ENCODE measurements at regions not wholly inside any gene's neighbourhood (a gene's known extent, or its start where the extent isn't known, plus 50 kb on each side); places are given as distances from the start of the nearest gene placed in this dataset.

GRCh38 chr13:73945871-73946270 is 188.3 kb downstream of the KLF12 start:
- no peaks in the 10 kb centered on the region for H3K27me3 ChIP-seq (ENCODE audit: low read length)
- H2AFZ ChIP-seq (ENCODE audit: low read length): no peak overlapping the region
- H3K4me3 ChIP-seq (ENCODE audit: low read length): no peak overlapping the region
- no peaks in the 10 kb centered on the region for H4K20me1 ChIP-seq (ENCODE audit: insufficient read depth, low read depth, low read length)
- peaks cover 83% of the 10 kb centered on the region for H3K4me1 ChIP-seq (ENCODE audit: low read length)
- H3K9me3 ChIP-seq (ENCODE audit: low read length): no peaks in the 10 kb centered on the region
- H3K9ac ChIP-seq (ENCODE audit: low read length): no peak overlapping the region
- peaks cover 14% of the 10 kb centered on the region; the same call in 1 of the 2 replicates for H3K36me3 ChIP-seq (ENCODE audit: insufficient read depth, low read length)
- no peaks in the 10 kb centered on the region for H3K9me2 ChIP-seq (replicated peaks; ENCODE audit: insufficient read depth, low read length)
- peak overlapping the region; percentile 8; the same call in 1 of the 2 replicates for H3K27ac ChIP-seq (ENCODE audit: low read length)
- H3K4me2 ChIP-seq (ENCODE audit: low read depth, low read length, poor library complexity, severe bottlenecking): no peak overlapping the region
- DNase-seq: no peak
- H3K79me2 ChIP-seq (ENCODE audit: low read length): peaks cover 92% of the 10 kb centered on the region

- no peaks in the 10 kb centered on the region for H4K20me1 ChIP-seq (ENCODE audit: insufficient read depth, low read depth, low read length)
- H3K9me2 ChIP-seq (replicated peaks; ENCODE audit: insufficient read depth, low read length): no peaks in the 10 kb centered on the region
- H3K79me2 ChIP-seq (ENCODE audit: low read length): peaks cover 92% of the 10 kb centered on the region
- no peak overlapping the region for H3K9ac ChIP-seq (ENCODE audit: low read length)
- no peak overlapping the region for H3K4me2 ChIP-seq (ENCODE audit: low read depth, low read length, poor library complexity, severe bottlenecking)
- H3K4me3 ChIP-seq (ENCODE audit: low read length): no peak overlapping the region
- H3K27ac ChIP-seq (ENCODE audit: low read length): no peak overlapping the region
- no peaks in the 10 kb centered on the region for H3K9me3 ChIP-seq (ENCODE audit: low read length)
- H2AFZ ChIP-seq (ENCODE audit: low read length): no peak overlapping the region
- DNase-seq: no peak
- peaks cover 83% of the 10 kb centered on the region for H3K4me1 ChIP-seq (ENCODE audit: low read length)
- H3K27me3 ChIP-seq (ENCODE audit: low read length): no peaks in the 10 kb centered on the region
- peaks cover 14% of the 10 kb centered on the region; the same call in 1 of the 2 replicates for H3K36me3 ChIP-seq (ENCODE audit: insufficient read depth, low read length)
These were observed 188.8 kb downstream of the KLF12 start for GRCh38 chr13:73945382-73945781.

- peak overlapping the region; percentile 6; the same call in 1 of the 2 replicates for H3K27ac ChIP-seq (ENCODE audit: low read length)
These were observed 190.3 kb downstream of the KLF12 start for GRCh38 chr13:73943965-73944233.

DNA sequence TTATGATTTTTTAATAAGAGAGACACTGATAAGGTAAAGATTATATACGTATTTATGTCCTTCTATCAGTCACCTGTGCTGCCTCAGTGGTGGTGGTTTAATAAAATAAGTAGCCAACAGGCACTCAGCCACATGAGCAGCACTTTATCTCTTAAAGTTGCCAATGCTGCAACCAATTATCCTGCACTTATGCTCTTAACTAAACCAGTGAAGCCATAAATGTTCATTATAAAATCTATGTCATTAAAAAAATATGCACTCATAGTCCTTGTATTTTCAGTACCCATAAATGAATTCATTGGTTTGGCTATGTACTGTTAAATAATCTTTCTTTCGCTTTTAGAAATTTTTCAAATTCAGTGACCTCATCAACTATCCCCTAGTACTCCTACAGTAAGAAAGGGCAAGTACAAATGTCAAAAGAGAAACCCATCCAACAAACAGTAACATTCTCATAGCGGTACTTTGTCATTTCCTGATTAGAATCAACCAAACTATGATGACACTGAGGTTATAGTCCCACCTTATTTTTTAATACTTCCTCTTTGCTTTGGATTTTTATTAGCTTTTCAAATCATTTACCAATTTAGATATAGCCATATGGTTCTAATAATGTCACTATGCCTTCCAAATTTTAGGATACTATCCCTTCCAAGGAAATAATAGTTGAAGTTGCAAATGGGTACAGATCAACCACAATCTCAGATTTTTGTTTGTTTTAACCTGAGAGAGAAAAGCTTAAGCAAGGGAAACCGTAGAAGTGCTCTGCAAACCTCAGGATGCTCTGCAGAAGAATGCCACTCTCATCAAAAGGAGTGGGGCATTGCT is 190.9 kb downstream of the KLF12 start:
- Histone ChIP-seq H3K27ac (ENCODE audit: low read length) (peak overlapping the region; percentile 6; the same call in 1 of the 2 replicates), H3K4me3 (ENCODE audit: low read length) (no peak overlapping the region), H3K9ac (ENCODE audit: low read length) (no peak overlapping the region)

More at GRCh38 chr13:73943965-73944233, 190.3 kb downstream of the KLF12 start:
- no peaks in the 10 kb centered on the region for H3K9me3 ChIP-seq (ENCODE audit: low read length)
- H3K4me2 ChIP-seq (ENCODE audit: low read depth, low read length, poor library complexity, severe bottlenecking): peak overlapping the region; percentile 2
- peaks cover 83% of the 10 kb centered on the region for H3K4me1 ChIP-seq (ENCODE audit: low read length)
- H3K36me3 ChIP-seq (ENCODE audit: insufficient read depth, low read length): peaks cover 14% of the 10 kb centered on the region; the same call in 1 of the 2 replicates
- no peaks in the 10 kb centered on the region for H4K20me1 ChIP-seq (ENCODE audit: insufficient read depth, low read depth, low read length)
- H3K79me2 ChIP-seq (ENCODE audit: low read length): peaks cover 91% of the 10 kb centered on the region
- DNase-seq: no peak
- H3K27me3 ChIP-seq (ENCODE audit: low read length): no peaks in the 10 kb centered on the region
- H3K9ac ChIP-seq (ENCODE audit: low read length): no peak overlapping the region
- H3K4me3 ChIP-seq (ENCODE audit: low read length): no peak overlapping the region
- no peaks in the 10 kb centered on the region for H3K9me2 ChIP-seq (replicated peaks; ENCODE audit: insufficient read depth, low read length)
- no peak overlapping the region for H2AFZ ChIP-seq (ENCODE audit: low read length)

DNA sequence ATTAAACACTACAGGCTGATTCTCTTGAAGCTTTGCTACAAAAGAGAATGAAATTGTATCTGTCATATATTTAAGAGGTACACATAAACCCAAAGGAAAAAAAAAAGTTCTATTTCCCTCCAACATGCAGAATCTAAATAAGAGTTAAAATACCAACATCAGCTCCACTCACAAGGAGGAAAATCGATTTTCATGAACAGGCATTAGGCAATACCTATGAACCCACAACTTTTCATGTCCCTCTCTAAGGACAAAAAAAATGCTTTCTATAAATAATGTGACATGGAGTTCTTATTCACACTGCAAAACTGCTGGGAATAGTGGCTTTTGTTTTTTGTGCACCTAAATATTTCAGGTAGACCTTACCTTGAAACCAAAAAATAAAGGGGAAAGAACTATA is 192.5 kb downstream of the KLF12 start:
- Histone ChIP-seq H4K20me1 (ENCODE audit: insufficient read depth, low read depth, low read length) (no peaks in the 10 kb centered on the region), H3K4me2 (ENCODE audit: low read depth, low read length, poor library complexity, severe bottlenecking) (no peak overlapping the region), H3K4me1 (ENCODE audit: low read length) (peaks cover 86% of the 10 kb centered on the region), H3K4me3 (ENCODE audit: low read length) (no peak overlapping the region), H3K9me2 (replicated peaks; ENCODE audit: insufficient read depth, low read length) (no peaks in the 10 kb centered on the region), H3K79me2 (ENCODE audit: low read length) (peaks cover 88% of the 10 kb centered on the region), H3K9ac (ENCODE audit: low read length) (no peak overlapping the region), H3K9me3 (ENCODE audit: low read length) (no peaks in the 10 kb centered on the region), H3K27me3 (ENCODE audit: low read length) (no peaks in the 10 kb centered on the region), H3K27ac (ENCODE audit: low read length) (no peak overlapping the region), H3K36me3 (ENCODE audit: insufficient read depth, low read length) (peaks cover 14% of the 10 kb centered on the region; the same call in 1 of the 2 replicates), H2AFZ (ENCODE audit: low read length) (no peak overlapping the region)
- no peak for DNase-seq

More for the DNA sequence above, 190.9 kb downstream of the KLF12 start:
- no peak for DNase-seq
- Histone ChIP-seq H3K4me2 (ENCODE audit: low read depth, low read length, poor library complexity, severe bottlenecking) (peak overlapping the region; percentile 2), H2AFZ (ENCODE audit: low read length) (no peak overlapping the region), H3K4me1 (ENCODE audit: low read length) (peaks cover 83% of the 10 kb centered on the region), H3K79me2 (ENCODE audit: low read length) (peaks cover 91% of the 10 kb centered on the region), H3K9me2 (replicated peaks; ENCODE audit: insufficient read depth, low read length) (no peaks in the 10 kb centered on the region), H3K9me3 (ENCODE audit: low read length) (no peaks in the 10 kb centered on the region), H3K27me3 (ENCODE audit: low read length) (no peaks in the 10 kb centered on the region), H4K20me1 (ENCODE audit: insufficient read depth, low read depth, low read length) (no peaks in the 10 kb centered on the region), H3K36me3 (ENCODE audit: insufficient read depth, low read length) (peaks cover 14% of the 10 kb centered on the region; the same call in 1 of the 2 replicates)

DNA sequence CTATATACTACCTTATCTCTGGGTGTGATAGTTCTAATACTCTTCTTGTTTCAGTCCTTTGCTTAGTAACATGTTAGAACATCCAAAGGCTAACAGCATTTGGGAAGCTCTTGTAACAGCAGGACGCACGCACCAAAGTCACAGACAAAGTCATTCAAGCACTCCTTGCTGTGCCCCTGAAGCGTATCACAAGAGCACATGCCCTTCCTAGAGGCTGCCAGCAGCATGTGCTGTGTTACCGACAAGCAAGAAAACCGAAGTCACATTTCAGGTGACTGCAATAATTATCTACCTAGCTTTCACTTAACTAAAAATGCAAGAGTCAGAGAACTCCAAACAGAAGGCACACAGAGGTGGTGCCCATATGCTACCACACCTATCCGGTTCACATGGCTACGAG is 194.1 kb downstream of the KLF12 start:
- Histone ChIP-seq H2AFZ (ENCODE audit: low read length) (no peak overlapping the region), H3K27me3 (ENCODE audit: low read length) (no peaks in the 10 kb centered on the region), H3K4me3 (ENCODE audit: low read length) (no peak overlapping the region), H3K27ac (ENCODE audit: low read length) (peak overlapping the region; percentile 35; the same call in 1 of the 2 replicates), H4K20me1 (ENCODE audit: insufficient read depth, low read depth, low read length) (no peaks in the 10 kb centered on the region), H3K4me2 (ENCODE audit: low read depth, low read length, poor library complexity, severe bottlenecking) (peak overlapping the region; percentile 31), H3K79me2 (ENCODE audit: low read length) (peaks cover 79% of the 10 kb centered on the region), H3K4me1 (ENCODE audit: low read length) (peaks cover 72% of the 10 kb centered on the region), H3K36me3 (ENCODE audit: insufficient read depth, low read length) (peaks cover 17% of the 10 kb centered on the region; the same call in 1 of the 2 replicates), H3K9me3 (ENCODE audit: low read length) (no peaks in the 10 kb centered on the region), H3K9me2 (replicated peaks; ENCODE audit: insufficient read depth, low read length) (no peaks in the 10 kb centered on the region), H3K9ac (ENCODE audit: low read length) (peak overlapping the region; percentile 16; the same call in 1 of the 2 replicates)
- DNase-seq: peak; percentile 55

- no peaks in the 10 kb centered on the region for H3K9me3 ChIP-seq (ENCODE audit: low read length)
- peak overlapping the region; percentile 16 for H3K9ac ChIP-seq (ENCODE audit: low read length)
- peak overlapping the region; percentile 31 for H3K4me2 ChIP-seq (ENCODE audit: low read depth, low read length, poor library complexity, severe bottlenecking)
- H3K36me3 ChIP-seq (ENCODE audit: insufficient read depth, low read length): peaks cover 17% of the 10 kb centered on the region; the same call in 1 of the 2 replicates
- DNase-seq: no peak
- peaks cover 74% of the 10 kb centered on the region for H3K79me2 ChIP-seq (ENCODE audit: low read length)
- H3K4me3 ChIP-seq (ENCODE audit: low read length): no peak overlapping the region
- peaks cover 68% of the 10 kb centered on the region for H3K4me1 ChIP-seq (ENCODE audit: low read length)
- H3K27ac ChIP-seq (ENCODE audit: low read length): peak overlapping the region; percentile 35; the same call in 1 of the 2 replicates
- H2AFZ ChIP-seq (ENCODE audit: low read length): no peak overlapping the region
- no peaks in the 10 kb centered on the region for H4K20me1 ChIP-seq (ENCODE audit: insufficient read depth, low read depth, low read length)
- no peaks in the 10 kb centered on the region for H3K9me2 ChIP-seq (replicated peaks; ENCODE audit: insufficient read depth, low read length)
- no peaks in the 10 kb centered on the region for H3K27me3 ChIP-seq (ENCODE audit: low read length)
These were observed 194.6 kb downstream of the KLF12 start for GRCh38 chr13:73939603-73940002.

DNA sequence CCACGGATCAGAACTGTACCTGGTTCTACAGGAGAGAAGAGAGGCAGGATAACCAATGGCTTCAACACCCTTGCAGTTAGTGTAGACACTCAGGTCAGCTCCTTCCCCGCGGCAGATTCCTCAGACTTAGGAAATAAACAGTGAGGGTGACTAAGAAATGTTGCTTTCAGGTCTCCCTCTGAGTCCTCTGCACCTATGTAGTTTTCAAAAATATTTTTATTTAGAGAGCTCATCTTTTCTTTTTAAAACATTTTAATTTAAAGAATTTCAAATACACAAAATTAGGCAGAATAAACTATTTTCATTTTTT is 195.2 kb downstream of the KLF12 start:
- DNase-seq: no peak
- Histone ChIP-seq H3K9me3 (ENCODE audit: low read length) (no peaks in the 10 kb centered on the region), H3K27me3 (ENCODE audit: low read length) (no peaks in the 10 kb centered on the region), H3K4me1 (ENCODE audit: low read length) (peaks cover 68% of the 10 kb centered on the region), H3K36me3 (ENCODE audit: insufficient read depth, low read length) (peaks cover 17% of the 10 kb centered on the region; the same call in 1 of the 2 replicates), H3K27ac (ENCODE audit: low read length) (peak overlapping the region; percentile 35; the same call in 1 of the 2 replicates), H3K4me3 (ENCODE audit: low read length) (no peak overlapping the region), H2AFZ (ENCODE audit: low read length) (no peak overlapping the region), H4K20me1 (ENCODE audit: insufficient read depth, low read depth, low read length) (no peaks in the 10 kb centered on the region), H3K4me2 (ENCODE audit: low read depth, low read length, poor library complexity, severe bottlenecking) (peak overlapping the region; percentile 31), H3K79me2 (ENCODE audit: low read length) (peaks cover 70% of the 10 kb centered on the region), H3K9me2 (replicated peaks; ENCODE audit: insufficient read depth, low read length) (no peaks in the 10 kb centered on the region), H3K9ac (ENCODE audit: low read length) (no peak overlapping the region)
